ENCODE measurements at regions not wholly inside any gene's neighbourhood (a gene's known extent, or its start where the extent isn't known, plus 50 kb on each side); places are given as distances from the start of the nearest gene placed in this dataset.

DNA sequence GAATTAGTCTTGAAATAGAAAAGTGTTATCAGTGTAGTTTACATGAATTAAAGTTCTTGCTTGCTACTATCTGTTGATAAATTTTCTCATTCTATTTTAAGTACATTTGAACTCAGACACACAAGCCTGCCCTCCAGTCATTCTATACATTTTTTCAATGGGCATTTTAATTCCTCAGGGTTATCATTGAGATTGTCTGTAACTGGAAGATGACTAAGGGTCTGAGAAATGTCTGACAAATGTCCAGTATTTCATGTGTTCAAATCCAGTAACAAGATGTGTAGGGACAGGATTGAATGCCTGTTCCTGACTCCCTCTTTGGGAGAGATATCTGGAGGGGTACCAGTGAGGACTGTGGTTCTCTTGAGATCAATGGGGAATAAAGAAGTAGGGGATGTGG, 223.9 kb upstream of the ADAMTSL1 start:
- no peaks in the 10 kb centered on the region for H3K27me3 Mint-ChIP-seq (ENCODE audit: unreplicated experiment)
- no peak overlapping the region for H3K4me3 Mint-ChIP-seq (ENCODE audit: unreplicated experiment)
- TF ChIP-seq, protein P1, sequence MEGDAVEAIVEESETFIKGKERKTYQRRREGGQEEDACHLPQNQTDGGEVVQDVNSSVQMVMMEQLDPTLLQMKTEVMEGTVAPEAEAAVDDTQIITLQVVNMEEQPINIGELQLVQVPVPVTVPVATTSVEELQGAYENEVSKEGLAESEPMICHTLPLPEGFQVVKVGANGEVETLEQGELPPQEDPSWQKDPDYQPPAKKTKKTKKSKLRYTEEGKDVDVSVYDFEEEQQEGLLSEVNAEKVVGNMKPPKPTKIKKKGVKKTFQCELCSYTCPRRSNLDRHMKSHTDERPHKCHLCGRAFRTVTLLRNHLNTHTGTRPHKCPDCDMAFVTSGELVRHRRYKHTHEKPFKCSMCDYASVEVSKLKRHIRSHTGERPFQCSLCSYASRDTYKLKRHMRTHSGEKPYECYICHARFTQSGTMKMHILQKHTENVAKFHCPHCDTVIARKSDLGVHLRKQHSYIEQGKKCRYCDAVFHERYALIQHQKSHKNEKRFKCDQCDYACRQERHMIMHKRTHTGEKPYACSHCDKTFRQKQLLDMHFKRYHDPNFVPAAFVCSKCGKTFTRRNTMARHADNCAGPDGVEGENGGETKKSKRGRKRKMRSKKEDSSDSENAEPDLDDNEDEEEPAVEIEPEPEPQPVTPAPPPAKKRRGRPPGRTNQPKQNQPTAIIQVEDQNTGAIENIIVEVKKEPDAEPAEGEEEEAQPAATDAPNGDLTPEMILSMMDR (IDR thresholded peaks at IDR 0.05; ENCODE audit: unreplicated experiment), result no peak
- H3K4me1 Mint-ChIP-seq (ENCODE audit: unreplicated experiment), result no peaks in the 10 kb centered on the region
- no peak overlapping the region for H3K27ac Mint-ChIP-seq (ENCODE audit: unreplicated experiment)
- no peaks in the 10 kb centered on the region for H3K9me3 Mint-ChIP-seq (ENCODE audit: unreplicated experiment)
- H3K36me3 Mint-ChIP-seq (ENCODE audit: low read depth, unreplicated experiment), result no peaks in the 10 kb centered on the region
- no peak for DNase-seq (ENCODE audit: low spot score)

DNA sequence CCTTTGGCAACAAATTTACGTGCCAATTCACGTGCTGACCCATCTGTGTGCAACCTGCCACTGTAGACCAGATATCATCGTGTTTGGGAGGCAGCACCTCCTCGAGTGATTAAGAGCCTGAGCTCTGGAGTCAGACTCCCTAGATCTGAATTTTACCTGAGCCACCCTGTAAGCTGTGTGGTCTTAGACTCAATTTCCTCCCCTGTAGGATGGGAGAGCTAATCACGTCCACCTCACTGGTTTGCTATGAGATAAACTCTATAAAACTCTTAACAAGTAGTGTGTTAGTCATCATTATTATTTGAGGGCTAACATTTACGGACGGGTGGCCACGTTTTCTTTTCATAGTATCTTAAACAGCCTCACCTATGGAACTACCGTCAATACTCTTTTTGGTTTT, 220.0 kb upstream of the ADAMTSL1 start:
- Mint-ChIP-seq H3K36me3 (ENCODE audit: low read depth, unreplicated experiment) (no peaks in the 10 kb centered on the region), H3K27ac (ENCODE audit: unreplicated experiment) (no peak overlapping the region)

DNA sequence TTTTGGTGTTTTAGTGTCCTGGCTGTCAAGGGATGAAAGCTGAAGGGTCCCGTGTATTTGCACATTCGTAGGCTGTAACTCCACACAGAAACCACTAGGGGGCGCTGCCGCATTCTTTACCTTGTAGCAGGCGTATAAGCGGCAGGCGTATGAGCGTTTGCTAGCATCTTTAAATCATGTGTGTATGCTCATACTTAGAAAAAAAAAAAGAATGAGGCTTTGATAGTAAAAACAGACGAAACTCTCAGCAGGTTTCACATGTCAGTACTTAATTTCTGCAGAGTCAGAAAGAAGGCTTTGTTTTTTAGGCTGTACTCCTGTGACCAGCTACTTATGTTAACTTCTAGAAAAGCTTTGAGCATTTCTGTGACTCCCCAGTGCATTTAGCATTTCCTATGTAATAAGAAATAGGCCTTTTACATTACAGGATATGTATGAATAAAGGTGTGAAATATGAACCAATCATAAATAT, 218.8 kb upstream of the ADAMTSL1 start:
- Mint-ChIP-seq H3K27ac (ENCODE audit: unreplicated experiment) (no peak overlapping the region), H3K4me3 (ENCODE audit: unreplicated experiment) (no peak overlapping the region), H3K36me3 (ENCODE audit: low read depth, unreplicated experiment) (no peaks in the 10 kb centered on the region), H3K4me1 (ENCODE audit: unreplicated experiment) (no peaks in the 10 kb centered on the region), H3K9me3 (ENCODE audit: unreplicated experiment) (no peaks in the 10 kb centered on the region), H3K27me3 (ENCODE audit: unreplicated experiment) (peaks cover 1% of the 10 kb centered on the region)
- TF ChIP-seq, protein P1 (IDR thresholded peaks at IDR 0.05; ENCODE audit: unreplicated experiment), result peak; percentile 99
- peak; percentile 88 for DNase-seq (ENCODE audit: low spot score)

More for the DNA sequence above, 220.0 kb upstream of the ADAMTSL1 start:
- H3K4me1 Mint-ChIP-seq (ENCODE audit: unreplicated experiment), result no peaks in the 10 kb centered on the region
- no peaks in the 10 kb centered on the region for H3K9me3 Mint-ChIP-seq (ENCODE audit: unreplicated experiment)
- no peak overlapping the region for H3K4me3 Mint-ChIP-seq (ENCODE audit: unreplicated experiment)
- TF ChIP-seq, protein P1 (IDR thresholded peaks at IDR 0.05; ENCODE audit: unreplicated experiment), result no peak
- DNase-seq (ENCODE audit: low spot score), result no peak
- H3K27me3 Mint-ChIP-seq (ENCODE audit: unreplicated experiment), result peaks cover 1% of the 10 kb centered on the region

DNA sequence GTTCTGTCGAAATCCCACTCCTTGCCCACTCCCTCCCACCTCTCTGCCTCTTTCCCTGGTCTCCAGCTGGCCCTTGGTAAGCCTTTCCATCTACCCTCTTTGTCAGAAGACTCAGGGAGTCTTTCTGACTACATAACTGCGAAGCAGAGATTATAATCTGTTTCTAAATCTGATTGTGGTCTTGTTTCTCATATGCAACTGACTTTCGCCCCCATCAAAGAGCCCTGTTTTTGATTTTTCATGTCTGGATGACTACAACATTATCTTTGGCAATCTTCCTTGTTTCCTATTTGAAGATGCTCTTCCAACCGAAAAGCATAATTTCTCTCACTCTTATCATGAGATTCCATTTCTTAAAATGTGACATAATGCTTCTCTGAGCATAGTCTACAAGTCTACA, 218.2 kb upstream of the ADAMTSL1 start:
- TF ChIP-seq, protein P1 (IDR thresholded peaks at IDR 0.05; ENCODE audit: unreplicated experiment), result no peak
- Mint-ChIP-seq H3K27me3 (ENCODE audit: unreplicated experiment) (peaks cover 1% of the 10 kb centered on the region), H3K4me3 (ENCODE audit: unreplicated experiment) (no peak overlapping the region), H3K9me3 (ENCODE audit: unreplicated experiment) (no peaks in the 10 kb centered on the region), H3K36me3 (ENCODE audit: low read depth, unreplicated experiment) (no peaks in the 10 kb centered on the region), H3K27ac (ENCODE audit: unreplicated experiment) (no peak overlapping the region), H3K4me1 (ENCODE audit: unreplicated experiment) (no peaks in the 10 kb centered on the region)
- no peak for DNase-seq (ENCODE audit: low spot score)

DNA sequence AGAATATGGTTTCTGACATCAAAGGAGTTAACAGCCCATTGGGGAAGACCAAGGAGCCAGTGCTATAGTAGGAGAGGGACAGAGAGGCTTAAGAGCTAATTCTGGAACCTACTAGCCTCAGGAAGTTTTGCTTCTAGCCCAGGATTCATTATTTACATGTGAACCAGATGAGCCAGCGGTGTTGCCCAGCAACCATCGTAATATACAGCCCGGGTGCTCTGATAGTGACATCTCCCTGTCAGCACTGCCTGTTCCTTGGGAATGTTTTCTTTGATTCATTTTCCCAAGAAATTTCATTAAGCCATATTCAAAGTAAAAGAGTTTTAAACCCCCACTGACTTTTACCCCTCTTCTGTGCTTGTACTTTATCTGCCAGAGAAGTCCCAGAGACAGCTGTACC, 217.4 kb upstream of the ADAMTSL1 start:
- TF ChIP-seq, protein P1 (IDR thresholded peaks at IDR 0.05; ENCODE audit: unreplicated experiment), result no peak
- no peak for DNase-seq (ENCODE audit: low spot score)
- Mint-ChIP-seq H3K36me3 (ENCODE audit: low read depth, unreplicated experiment) (no peaks in the 10 kb centered on the region), H3K27me3 (ENCODE audit: unreplicated experiment) (peaks cover 1% of the 10 kb centered on the region), H3K4me3 (ENCODE audit: unreplicated experiment) (no peak overlapping the region), H3K9me3 (ENCODE audit: unreplicated experiment) (no peaks in the 10 kb centered on the region), H3K4me1 (ENCODE audit: unreplicated experiment) (no peaks in the 10 kb centered on the region), H3K27ac (ENCODE audit: unreplicated experiment) (no peak overlapping the region)

Data from endothelial cell (in vitro differentiated cells).